B cell (primary cell): ENCODE measurements at regions not wholly inside any gene's neighbourhood (a gene's known extent, or its start where the extent isn't known, plus 50 kb on each side); places are given as distances from the start of the nearest gene placed in this dataset.

Experiments
- EZH2 ChIP-seq: IDR thresholded peaks from 2 replicates; pipeline ENCODE4 v1.6.1; 2012; ENCODE audit warnings: borderline replicate concordance, low read depth, mild to moderate bottlenecking, moderate library complexity, low read length; ENCODE audit not compliant: insufficient read depth, poor library complexity, severe bottlenecking
- TF ChIP-seq, protein P1 (sequence below): fragments of 200-600 bp; IDR thresholded peaks from one replicate; pipeline ENCODE4 v1.8.0; 2022; ENCODE audit warnings: antibody characterized with exemption, mild to moderate bottlenecking

DNA sequence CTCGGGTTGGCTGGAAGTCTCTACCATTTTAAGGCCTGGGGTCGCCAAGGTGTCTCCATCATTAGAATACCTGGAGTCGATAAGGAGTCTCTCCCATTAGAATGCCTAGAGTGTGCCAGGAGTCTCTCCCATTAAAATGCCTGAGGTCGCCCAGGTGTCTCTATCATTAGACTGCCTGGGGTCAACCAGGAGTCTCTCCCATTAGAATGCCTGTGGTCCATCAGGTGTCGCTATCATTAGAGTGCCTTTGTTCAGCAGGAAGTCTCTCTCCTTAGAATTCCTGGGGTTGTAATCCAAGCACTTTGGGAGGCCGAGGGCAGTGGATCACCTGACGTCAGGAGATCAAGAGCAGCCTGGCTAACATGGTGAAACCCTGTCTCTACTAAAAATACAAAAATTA lies 1533.0 kb downstream of the UQCRFS1 start:
- TF ChIP-seq, protein P1, sequence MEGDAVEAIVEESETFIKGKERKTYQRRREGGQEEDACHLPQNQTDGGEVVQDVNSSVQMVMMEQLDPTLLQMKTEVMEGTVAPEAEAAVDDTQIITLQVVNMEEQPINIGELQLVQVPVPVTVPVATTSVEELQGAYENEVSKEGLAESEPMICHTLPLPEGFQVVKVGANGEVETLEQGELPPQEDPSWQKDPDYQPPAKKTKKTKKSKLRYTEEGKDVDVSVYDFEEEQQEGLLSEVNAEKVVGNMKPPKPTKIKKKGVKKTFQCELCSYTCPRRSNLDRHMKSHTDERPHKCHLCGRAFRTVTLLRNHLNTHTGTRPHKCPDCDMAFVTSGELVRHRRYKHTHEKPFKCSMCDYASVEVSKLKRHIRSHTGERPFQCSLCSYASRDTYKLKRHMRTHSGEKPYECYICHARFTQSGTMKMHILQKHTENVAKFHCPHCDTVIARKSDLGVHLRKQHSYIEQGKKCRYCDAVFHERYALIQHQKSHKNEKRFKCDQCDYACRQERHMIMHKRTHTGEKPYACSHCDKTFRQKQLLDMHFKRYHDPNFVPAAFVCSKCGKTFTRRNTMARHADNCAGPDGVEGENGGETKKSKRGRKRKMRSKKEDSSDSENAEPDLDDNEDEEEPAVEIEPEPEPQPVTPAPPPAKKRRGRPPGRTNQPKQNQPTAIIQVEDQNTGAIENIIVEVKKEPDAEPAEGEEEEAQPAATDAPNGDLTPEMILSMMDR = no peak
- no peak for TF ChIP-seq EZH2
